Common myeloid progenitor, CD34-positive (primary cell): ENCODE measurements at regions not wholly inside any gene's neighbourhood (a gene's known extent, or its start where the extent isn't known, plus 50 kb on each side); places are given as distances from the start of the nearest gene placed in this dataset.
"Not testable (repeated sequence)": the region's sequence is repeated elsewhere in the genome, so short reads cannot be mapped to it uniquely, and the experiment has no call there.

Experiments used
- CTCF ChIA-PET: fragments of 350-600 bp; sonication (Branson Sonifier 250); formaldehyde crosslinking; loops from one replicate; lab custom pipeline; 2021; ENCODE audit warnings: antibody characterized with exemption; lab: Charles Lee
- POLR2A ChIA-PET: fragments of 350-600 bp; sonication (Branson Sonifier 250); formaldehyde crosslinking; loops from one replicate; lab custom pipeline; 2021; ENCODE audit warnings: antibody characterized with exemption; lab: Charles Lee
- DNase-seq, 3 donors: peaks; one replicate each; pipeline versions ENCODE4 v3.0.0 to v3.0.0-alpha.2; 2013
- H3K27ac ChIP-seq, 2 experiments: 1 replicate in 1 of 2; 2 replicates in 1 of 2; pipeline ENCODE4 v1.7.0; 2013; ENCODE audit warnings: inconsistent platforms in 2 of 2, low read length in 2 of 2, mild to moderate bottlenecking in 2 of 2, low read depth in 1 of 2, moderate library complexity in 1 of 2; ENCODE audit not compliant: severe bottlenecking in 2 of 2, insufficient read depth in 1 of 2, poor library complexity in 1 of 2
- H3K27me3 ChIP-seq, 5 experiments: replicated peaks in 2 of 5; 1 replicate in 3 of 5; 2 replicates in 2 of 5; pipeline versions ENCODE4 v1.6.1 to v1.7.0; 2013; ENCODE audit warnings: low read length in 4 of 5, mild to moderate bottlenecking in 2 of 5, moderate library complexity in 2 of 5, inconsistent platforms in 1 of 5; ENCODE audit not compliant: insufficient read depth in 5 of 5, control insufficient read depth in 4 of 5
- H3K36me3 ChIP-seq, 4 experiments: 1 replicate in 2 of 4; 2 replicates in 2 of 4; pipeline versions ENCODE4 v1.6.1 to v1.7.0; 2013; ENCODE audit warnings: low read length in 3 of 4, control low read depth in 1 of 4, mild to moderate bottlenecking in 1 of 4; ENCODE audit not compliant: control insufficient read depth in 4 of 4, insufficient read depth in 4 of 4
- H3K4me1 ChIP-seq, 4 experiments: 1 replicate in 3 of 4; 2 replicates in 1 of 4; pipeline versions ENCODE4 v1.6.1 to v1.7.1; 2013; ENCODE audit warnings: low read length in 3 of 4, mild to moderate bottlenecking in 3 of 4, control low read depth in 1 of 4, inconsistent platforms in 1 of 4, moderate library complexity in 1 of 4; ENCODE audit not compliant: control insufficient read depth in 4 of 4, insufficient read depth in 4 of 4; ENCODE audit errors: control extremely low read depth in 1 of 4
- H3K4me3 ChIP-seq, 7 experiments: 1 replicate in 4 of 7; 2 replicates in 3 of 7; pipeline versions ENCODE4 v1.5.1 to v1.7.0; 2013; ENCODE audit warnings: mild to moderate bottlenecking in 7 of 7, low read length in 6 of 7, moderate library complexity in 6 of 7, inconsistent platforms in 2 of 7, low read depth in 2 of 7, control low read depth in 1 of 7; ENCODE audit not compliant: insufficient read depth in 4 of 7, control insufficient read depth in 1 of 7; ENCODE audit errors: extremely low read depth in 1 of 7
- H3K9me3 ChIP-seq, 5 experiments: 1 replicate in 4 of 5; 2 replicates in 1 of 5; pipeline versions ENCODE4 v1.6.1 to v1.7.1; 2013; ENCODE audit warnings: low read length in 4 of 5, mild to moderate bottlenecking in 2 of 5, inconsistent platforms in 1 of 5, low read depth in 1 of 5, moderate library complexity in 1 of 5; ENCODE audit not compliant: control insufficient read depth in 4 of 5, insufficient read depth in 2 of 5; ENCODE audit errors: control extremely low read depth in 1 of 5
- WGBS: methylation state at CpG from one replicate; pipeline ENCODE4 v1.1.5; 2013; ENCODE audit not compliant: insufficient coverage; 5-methylcytosine and 5-hydroxymethylcytosine counted together

DNA sequence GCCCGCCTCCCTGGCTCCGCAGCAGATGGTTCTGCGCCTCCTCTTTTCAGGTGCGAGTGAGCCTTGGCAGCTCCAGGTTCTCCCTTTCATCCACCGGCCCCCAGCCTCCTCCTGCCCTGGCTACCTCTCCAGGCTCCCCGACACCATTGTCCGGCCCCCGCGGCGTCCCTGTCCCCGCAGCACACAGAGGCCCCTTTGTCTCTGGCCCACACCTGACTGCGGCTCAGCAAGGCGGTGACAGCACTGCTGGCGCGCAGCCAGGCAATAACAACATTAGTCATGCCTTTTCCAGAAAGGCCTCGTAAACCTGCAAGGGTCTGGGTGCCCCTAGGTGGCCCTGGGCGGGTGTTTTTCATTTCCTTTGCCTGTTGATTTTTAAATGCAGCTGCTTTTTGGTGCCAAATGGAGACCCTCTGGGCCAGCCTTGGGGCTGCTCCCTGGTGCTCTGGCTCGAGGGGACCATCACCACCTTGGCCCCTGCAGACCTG, 73.2 kb upstream of the MEDAG start:
- Histone ChIP-seq H3K27ac (no peak overlapping the region), H3K9me3 (peaks cover 0 to 5% (median 0%) of the 10 kb centered on the region in 5 experiments), H3K36me3 (no peaks in the 10 kb centered on the region), H3K27me3 (peaks cover 0 to 1% (median 0%) of the 10 kb centered on the region in 5 experiments), H3K4me3 (peak overlapping the region in 1 of 7 experiments; percentile 11), H3K4me1 (peaks cover 0 to 7% (median 6%) of the 10 kb centered on the region in 4 experiments)
- CTCF ChIA-PET, result interaction anchor here (1.8 kb wide), 1 partner anchor 33 kb away, joined by 6 read pairs; no protein-coding TSS in a partner anchor
- POLR2A ChIA-PET, result no interaction called here
- WGBS, result 16% methylated on average over 14 of the region's 18 CpGs
- peak; percentile 58 to 88 (median 88) for DNase-seq

DNA sequence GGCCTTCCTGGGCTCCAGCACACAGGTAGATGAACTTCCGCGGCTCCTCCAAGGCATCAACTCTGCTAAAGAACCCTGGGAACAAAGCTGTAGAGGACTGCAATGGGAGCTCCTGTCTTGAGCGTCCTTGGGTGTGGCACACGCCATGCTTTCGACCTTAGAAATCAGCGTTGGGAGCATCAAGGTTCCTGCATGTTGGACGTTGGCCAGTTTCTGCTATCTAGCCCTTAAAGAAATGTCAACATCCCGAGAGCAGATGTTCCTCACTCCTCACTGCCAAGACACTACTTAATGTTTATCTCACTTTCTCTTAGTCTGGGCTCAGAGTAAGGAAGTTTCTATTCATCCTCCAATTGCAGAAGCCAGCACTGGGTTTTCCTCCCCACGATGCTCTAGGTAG, 70.6 kb upstream of the MEDAG start:
- Histone ChIP-seq H3K27me3 (peaks cover 0 to 1% (median 0%) of the 10 kb centered on the region in 5 experiments), H3K4me1 (peaks cover 0 to 7% (median 6%) of the 10 kb centered on the region in 4 experiments), H3K4me3 (no peak overlapping the region), H3K27ac (no peak overlapping the region), H3K36me3 (no peaks in the 10 kb centered on the region), H3K9me3 (no peaks in the 10 kb centered on the region)
- POLR2A ChIA-PET, result interaction anchor here (0.6 kb wide), 1 partner anchor 34 kb away, joined by 3 read pairs; no protein-coding TSS in a partner anchor
- DNase-seq, result no peak
- WGBS, result 94% methylated on average over 8 of the region's 9 CpGs
- CTCF ChIA-PET, result no interaction called here

DNA sequence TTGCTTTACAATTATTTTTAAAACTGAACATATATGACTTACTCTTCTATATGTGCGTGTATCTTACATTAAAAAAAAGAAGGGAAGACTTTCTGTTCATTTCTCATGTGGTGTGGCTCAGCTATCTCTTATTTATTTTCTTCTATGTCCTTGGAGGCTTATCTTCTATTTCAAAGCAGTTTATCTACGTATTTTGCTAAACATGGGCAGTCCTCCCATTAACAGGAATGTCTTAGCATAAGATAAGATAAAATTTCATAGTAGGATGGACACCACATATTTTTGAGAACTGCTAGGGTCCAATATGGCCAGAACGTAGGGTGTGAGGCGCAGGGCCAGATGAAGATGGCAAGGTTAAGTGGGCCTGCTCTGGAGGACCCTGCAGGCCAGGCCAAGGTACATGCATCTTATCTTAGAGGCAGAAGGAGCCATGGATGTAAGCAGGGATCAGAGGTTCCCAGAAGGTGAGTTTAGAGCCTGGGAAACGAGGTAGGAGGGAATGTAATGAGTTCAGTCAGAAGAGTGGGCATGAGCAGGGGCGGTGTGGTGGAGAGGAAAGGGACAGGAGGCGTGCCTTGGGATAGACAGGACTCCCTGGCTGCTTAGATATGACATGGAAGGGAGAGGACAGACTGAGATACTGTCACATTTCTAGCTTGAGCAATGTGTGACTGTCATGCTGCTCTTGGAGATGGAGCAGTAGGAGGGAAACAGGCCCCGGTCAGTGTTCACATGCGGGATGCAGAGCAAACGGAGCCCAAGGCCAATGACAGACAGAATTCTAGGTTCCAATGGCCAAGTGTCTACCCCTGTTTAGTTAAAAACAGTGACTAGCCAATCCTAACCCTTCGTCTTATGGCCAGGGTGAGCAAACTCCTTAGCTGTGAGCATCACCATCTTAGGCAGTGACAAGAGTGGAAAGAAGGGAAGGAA, 68.6 kb upstream of the MEDAG start:
- Histone ChIP-seq H3K27me3 (peaks cover 0 to 1% (median 0%) of the 10 kb centered on the region in 5 experiments), H3K9me3 (no peaks in the 10 kb centered on the region), H3K4me3 (no peak overlapping the region), H3K4me1 (peaks cover 0 to 7% (median 6%) of the 10 kb centered on the region in 4 experiments), H3K27ac (no peak overlapping the region), H3K36me3 (no peaks in the 10 kb centered on the region)
- CTCF ChIA-PET, result no interaction called here
- POLR2A ChIA-PET, result no interaction called here
- WGBS, result 98% methylated on average over 8 of the region's 11 CpGs
- no peak for DNase-seq

DNA sequence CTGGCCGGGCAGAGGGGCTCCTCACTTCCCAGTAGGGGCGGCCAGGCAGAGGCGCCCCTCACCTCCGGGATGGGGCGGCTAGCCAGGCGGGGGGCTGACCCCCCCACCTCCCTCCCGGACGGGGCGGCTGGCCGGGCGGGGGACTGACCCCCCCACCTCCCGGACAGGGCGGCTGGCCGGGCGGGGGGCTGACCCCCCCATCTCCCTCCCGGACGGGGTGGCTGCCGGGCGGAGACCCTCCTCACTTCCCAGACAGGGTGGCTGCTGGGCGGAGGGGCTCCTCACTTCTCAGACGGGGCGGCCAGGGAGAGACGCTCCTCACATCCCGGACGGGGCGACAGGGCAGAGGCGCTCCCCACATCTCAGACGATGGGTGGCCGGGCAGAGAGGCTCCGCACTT, 66.4 kb upstream of the MEDAG start:
- H3K27ac ChIP-seq, DNase-seq, H3K4me1 ChIP-seq, CTCF ChIA-PET, H3K9me3 ChIP-seq, POLR2A ChIA-PET, H3K27me3 ChIP-seq, H3K36me3 ChIP-seq, H3K4me3 ChIP-seq: not testable (repeated sequence)
- WGBS, result 91% methylated on average over 9 of the region's 30 CpGs

DNA sequence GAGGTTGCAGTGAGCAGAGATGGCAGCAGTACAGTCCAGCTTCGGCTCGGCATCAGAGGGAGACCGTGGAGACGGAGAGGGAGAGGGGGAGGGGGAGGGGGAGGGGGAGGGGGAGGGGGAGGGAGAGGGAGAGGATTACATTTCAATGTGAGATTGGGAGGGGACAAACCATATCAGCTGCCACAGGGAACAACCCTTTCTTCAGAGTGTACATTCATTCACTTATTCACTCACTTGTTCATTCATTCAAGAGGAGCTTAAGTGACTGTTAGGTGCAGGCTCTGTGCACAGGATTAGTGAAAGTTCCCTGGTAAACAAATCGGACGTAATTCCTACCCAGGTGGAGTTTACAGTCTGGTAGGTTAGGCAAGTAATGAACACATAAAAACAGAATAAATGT, 65.6 kb upstream of the MEDAG start:
- peaks cover 0 to 1% (median 0%) of the 10 kb centered on the region in 4 experiments for H3K4me1 ChIP-seq
- ChIA-PET CTCF (no interaction called here), POLR2A (no interaction called here)
- no peak overlapping the region for H3K4me3 ChIP-seq
- DNase-seq, result no peak
- no peaks in the 10 kb centered on the region for H3K9me3 ChIP-seq
- H3K27ac ChIP-seq, result no peak overlapping the region
- peaks cover 0 to 1% (median 0%) of the 10 kb centered on the region in 5 experiments for H3K27me3 ChIP-seq
- 100% methylated on average over 2 of the region's 6 CpGs for WGBS
- no peaks in the 10 kb centered on the region for H3K36me3 ChIP-seq

DNA sequence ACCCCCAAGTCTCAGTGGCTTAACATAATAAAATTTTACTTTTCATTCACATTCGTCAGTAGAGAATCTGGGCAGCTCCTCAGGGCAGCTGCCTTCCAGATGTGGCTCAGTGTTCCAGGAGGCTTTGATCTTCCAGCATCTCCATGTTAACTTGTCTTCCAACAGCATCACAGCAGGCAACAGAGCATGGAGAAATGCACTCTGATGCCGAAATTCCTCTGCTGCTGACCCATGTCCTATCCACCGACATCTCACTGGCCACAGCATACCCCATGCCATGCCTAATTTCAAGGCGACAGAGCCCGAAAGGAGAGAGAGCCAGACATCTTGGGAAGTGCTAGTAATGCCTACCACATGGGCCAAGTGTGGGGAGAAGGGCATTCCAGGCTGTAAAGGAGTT, 64.9 kb upstream of the MEDAG start:
- H3K4me3 ChIP-seq, result no peak overlapping the region
- 100% methylated on average over 1 of the region's 5 CpGs for WGBS
- no peak for DNase-seq

DNA sequence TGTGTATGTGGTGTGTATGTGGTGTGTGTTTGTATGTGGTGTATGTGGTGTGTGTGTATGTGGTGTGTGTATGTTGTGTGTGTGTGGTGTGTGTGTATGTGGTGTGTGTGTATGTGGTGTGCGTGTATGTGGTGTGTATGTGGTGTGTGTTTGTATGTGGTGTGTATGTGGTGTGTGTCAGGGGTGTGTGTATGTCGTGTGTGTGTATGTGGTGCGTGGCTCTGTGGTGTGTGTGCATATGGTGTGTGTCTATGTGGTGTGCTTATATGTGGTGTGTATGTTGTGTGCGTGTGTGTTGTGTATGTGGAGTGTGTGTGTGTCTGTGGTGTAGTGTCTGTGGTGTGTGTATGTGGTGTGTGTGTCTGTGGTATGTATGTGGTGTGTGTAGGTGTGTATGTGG, 62.5 kb upstream of the MEDAG start:
- POLR2A ChIA-PET, result no interaction called here
- no peak overlapping the region for H3K4me3 ChIP-seq
- CTCF ChIA-PET, result no interaction called here
- DNase-seq, result peak in 1 of 3 donors; percentile 31
- no peaks in the 10 kb centered on the region for H3K36me3 ChIP-seq
- WGBS, result 54% methylated on average over 2 of the region's 4 CpGs
- H3K4me1 ChIP-seq, result peaks cover 0 to 4% (median under 1%) of the 10 kb centered on the region in 4 experiments
- H3K9me3 ChIP-seq, result peaks cover 0 to 9% (median 5%) of the 10 kb centered on the region in 5 experiments
- H3K27me3 ChIP-seq, result peaks cover 0 to 9% (median 5%) of the 10 kb centered on the region in 5 experiments
- no peak overlapping the region for H3K27ac ChIP-seq

More for the DNA sequence above, 64.9 kb upstream of the MEDAG start:
- ChIA-PET POLR2A (no interaction called here), CTCF (no interaction called here)
- peaks cover 0 to 4% (median under 1%) of the 10 kb centered on the region in 4 experiments for H3K4me1 ChIP-seq
- peaks cover 0 to 1% (median 0%) of the 10 kb centered on the region in 5 experiments for H3K27me3 ChIP-seq
- no peak overlapping the region for H3K27ac ChIP-seq
- no peaks in the 10 kb centered on the region for H3K36me3 ChIP-seq
- peaks cover 0 to 1% (median 0%) of the 10 kb centered on the region in 5 experiments for H3K9me3 ChIP-seq
